Stromal cell of bone marrow (primary cell): ENCODE measurements at regions not wholly inside any gene's neighbourhood (a gene's known extent, or its start where the extent isn't known, plus 50 kb on each side); places are given as distances from the start of the nearest gene placed in this dataset.

Experiments used
- DNase-seq: peaks from one replicate; pipeline ENCODE4 v3.0.0-alpha.2; 2012; ENCODE audit warnings: low read depth

DNA sequence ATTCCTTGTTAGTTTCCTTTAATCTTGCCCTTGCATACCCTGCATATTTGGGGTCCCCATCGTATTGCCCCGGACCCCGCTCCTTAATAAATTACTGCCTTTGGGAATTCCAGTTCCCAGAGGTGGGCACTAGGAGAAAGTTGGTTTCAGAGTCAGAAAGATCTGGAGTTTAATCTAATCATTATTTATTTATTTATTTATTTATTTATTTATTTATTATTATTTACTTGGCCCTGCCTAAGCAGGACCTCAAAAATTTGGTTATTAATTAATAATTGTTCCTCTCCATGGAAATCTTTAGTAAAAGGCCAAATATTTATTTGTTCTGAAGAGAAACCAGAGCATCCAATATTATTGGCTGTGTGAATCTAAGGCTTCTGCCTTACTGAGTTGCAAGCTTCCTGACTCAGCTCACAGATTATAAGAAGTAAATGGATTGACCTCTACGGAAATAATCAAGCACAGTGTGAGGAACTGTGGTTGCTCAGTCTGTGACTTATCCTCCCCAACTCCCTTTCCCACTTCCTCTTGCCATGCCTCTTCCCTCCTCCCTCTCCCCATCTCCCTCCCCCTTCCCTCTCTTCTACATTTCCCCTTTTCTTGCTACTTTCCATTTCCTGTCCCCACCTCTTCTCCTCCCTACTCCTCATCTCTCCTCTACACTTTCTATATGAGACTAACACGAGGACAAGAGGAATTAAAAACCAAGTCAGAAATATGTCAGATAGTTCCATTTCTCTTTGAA, 61.5 kb upstream of the AP1S2 start:
- DNase-seq = no peak

GRCh38 chrX:15914486-15914885, 59.9 kb upstream of the AP1S2 start:
- DNase-seq = no peak

DNA sequence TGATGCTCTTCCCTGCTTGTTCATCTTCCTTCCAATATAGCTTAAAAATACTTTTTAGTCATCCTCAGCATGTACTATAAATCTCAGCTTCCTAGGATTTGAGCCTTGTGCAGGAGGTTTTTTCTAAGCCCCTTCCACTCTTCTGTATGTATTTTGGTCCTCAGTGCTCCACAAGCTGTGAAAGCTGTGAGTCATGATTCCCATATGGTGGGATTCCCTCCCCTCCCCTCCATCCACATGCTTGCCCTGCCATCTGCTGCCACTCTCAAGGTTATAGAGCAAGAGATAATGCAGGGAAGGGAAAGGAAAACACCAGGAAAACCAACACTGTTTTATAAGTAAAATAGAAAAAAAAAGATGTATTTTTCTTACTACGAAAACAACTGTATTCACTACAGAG, 58.5 kb upstream of the AP1S2 start:
- DNase-seq = no peak

DNA sequence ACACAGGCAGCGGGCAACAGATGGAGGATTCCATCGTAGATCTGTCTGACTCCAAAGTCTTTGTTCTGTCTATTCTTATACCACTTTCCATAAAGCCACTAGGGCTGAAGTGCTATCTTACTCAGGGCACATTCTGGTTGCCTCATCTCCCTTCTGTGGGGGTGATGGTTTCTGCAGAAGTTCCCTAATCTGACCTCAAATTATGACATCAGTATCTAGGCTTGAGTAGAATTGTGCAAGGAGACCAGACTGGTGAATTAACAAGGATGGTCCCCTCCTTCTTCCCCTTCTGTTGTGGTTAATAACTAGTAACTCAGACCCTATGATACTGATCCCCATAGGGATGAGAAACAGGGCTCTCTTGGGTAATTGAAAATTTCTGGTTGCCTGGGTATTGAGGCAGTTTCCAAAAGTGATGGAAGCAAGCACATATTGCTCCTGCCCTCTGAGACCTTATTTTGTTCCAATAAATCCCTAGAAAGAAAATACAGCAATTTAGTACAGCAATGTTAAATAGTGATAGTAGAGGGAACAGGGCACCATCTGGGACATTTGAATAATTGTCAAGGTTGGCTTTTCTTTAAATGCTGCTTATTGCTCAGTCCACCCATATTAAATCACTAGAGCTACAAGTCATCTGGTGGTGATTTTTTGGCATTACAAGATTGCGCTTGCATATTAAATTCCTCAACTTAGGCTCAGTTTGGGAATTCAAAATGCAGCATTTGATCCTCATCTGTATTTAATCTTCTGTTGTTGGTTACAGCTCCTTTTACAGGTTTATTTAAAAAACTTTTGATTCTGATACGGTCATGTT, 57.3 kb upstream of the AP1S2 start:
- no peak for DNase-seq

- DNase-seq = no peak
Observed at GRCh38 chrX:15909605-15910004, 55.0 kb upstream of the AP1S2 start.

GRCh38 chrX:15908603-15909290, 54.1 kb upstream of the AP1S2 start:
- DNase-seq = no peak

- no peak for DNase-seq
Observed at GRCh38 chrX:15906041-15906943, 51.7 kb upstream of the AP1S2 start.
